NCI-H1092 (cell line): ENCODE measurements at regions not wholly inside any gene's neighbourhood (a gene's known extent, or its start where the extent isn't known, plus 50 kb on each side); places are given as distances from the start of the nearest gene placed in this dataset.
"Not testable (repeated sequence)": the region's sequence is repeated elsewhere in the genome, so short reads cannot be mapped to it uniquely, and the experiment has no call there.

ENCODE experiments used
- DNase-seq: peaks from one replicate; lab custom pipeline; 2025; lab: John Stamatoyannopoulos, UW

GRCh38 chr2:52698408-52698807 lies 1069.2 kb upstream of the CHAC2 start:
- DNase-seq = no peak

- no peak for DNase-seq
Observed at GRCh38 chr2:52697690-52698089, 1069.9 kb upstream of the CHAC2 start.

- DNase-seq = no peak
Observed at GRCh38 chr2:52695731-52696130, 1071.9 kb upstream of the CHAC2 start.

- no peak for DNase-seq
Observed at GRCh38 chr2:52686935-52687334, 1080.7 kb upstream of the CHAC2 start.

GRCh38 chr2:52676056-52676455 lies 1091.5 kb upstream of the CHAC2 start:
- no peak for DNase-seq

- DNase-seq = no peak
Observed at GRCh38 chr2:52668724-52669123, 1098.9 kb upstream of the CHAC2 start.

GRCh38 chr2:52659546-52659945 lies 1108.1 kb upstream of the CHAC2 start:
- no peak for DNase-seq

GRCh38 chr2:52658598-52658997 lies 1109.0 kb upstream of the CHAC2 start:
- no peak for DNase-seq

GRCh38 chr2:52639692-52640091 lies 1127.9 kb upstream of the CHAC2 start:
- no peak for DNase-seq

GRCh38 chr2:52632543-52632942 lies 1135.1 kb upstream of the CHAC2 start:
- no peak for DNase-seq

- DNase-seq = no peak
Observed at GRCh38 chr2:52629944-52630343, 1137.7 kb upstream of the CHAC2 start.

GRCh38 chr2:52629531-52629930 lies 1138.1 kb upstream of the CHAC2 start:
- no peak for DNase-seq

GRCh38 chr2:52622266-52622665 lies 1145.3 kb upstream of the CHAC2 start:
- DNase-seq = no peak

- DNase-seq = no peak
Observed at GRCh38 chr2:52613064-52613463, 1154.5 kb upstream of the CHAC2 start.

- no peak for DNase-seq
Observed at GRCh38 chr2:52611759-52612158, 1155.8 kb upstream of the CHAC2 start.

- DNase-seq = no peak
Observed at GRCh38 chr2:52608030-52608429, 1159.6 kb upstream of the CHAC2 start.

- no peak for DNase-seq
Observed at GRCh38 chr2:52597346-52597745, 1170.3 kb upstream of the CHAC2 start.

- DNase-seq = no peak
Observed at GRCh38 chr2:52594026-52594425, 1173.6 kb upstream of the CHAC2 start.

- DNase-seq = not testable (repeated sequence)
Observed at GRCh38 chr2:52584071-52584470, 1183.5 kb upstream of the CHAC2 start.

GRCh38 chr2:52572469-52572894 lies 1195.1 kb upstream of the CHAC2 start:
- DNase-seq = no peak

GRCh38 chr2:52571380-52572347 lies 1195.9 kb upstream of the CHAC2 start:
- no peak for DNase-seq

- DNase-seq = no peak
Observed at GRCh38 chr2:52570716-52571115, 1196.9 kb upstream of the CHAC2 start.

GRCh38 chr2:52563151-52563550 lies 1204.5 kb upstream of the CHAC2 start:
- DNase-seq = no peak

- no peak for DNase-seq
Observed at GRCh38 chr2:52558265-52558664, 1209.3 kb upstream of the CHAC2 start.
